ENCODE measurements at regions not wholly inside any gene's neighbourhood (a gene's known extent, or its start where the extent isn't known, plus 50 kb on each side); places are given as distances from the start of the nearest gene placed in this dataset.

DNA sequence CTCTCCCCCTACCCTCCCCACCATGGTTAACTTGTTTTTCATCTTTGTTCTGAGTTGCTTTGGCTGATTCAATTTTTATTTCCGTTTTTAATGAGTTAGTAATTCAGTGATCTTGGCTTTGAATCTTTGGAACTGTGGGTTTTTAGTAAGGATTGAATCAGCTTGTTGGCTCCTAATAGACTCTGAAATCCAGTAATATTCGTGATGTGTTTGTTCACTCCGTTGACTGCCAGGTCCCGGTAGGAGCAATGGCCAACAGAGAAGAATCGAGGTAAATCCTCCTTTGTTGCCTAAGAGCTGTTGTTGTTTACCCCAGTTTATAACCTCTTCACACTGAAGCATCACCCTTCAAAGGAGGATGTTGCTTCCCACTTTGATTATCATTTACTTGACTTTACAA is 92.7 kb downstream of the PCSK1 start:
- no peak for DNase-seq (ENCODE audit: low read depth)

DNA sequence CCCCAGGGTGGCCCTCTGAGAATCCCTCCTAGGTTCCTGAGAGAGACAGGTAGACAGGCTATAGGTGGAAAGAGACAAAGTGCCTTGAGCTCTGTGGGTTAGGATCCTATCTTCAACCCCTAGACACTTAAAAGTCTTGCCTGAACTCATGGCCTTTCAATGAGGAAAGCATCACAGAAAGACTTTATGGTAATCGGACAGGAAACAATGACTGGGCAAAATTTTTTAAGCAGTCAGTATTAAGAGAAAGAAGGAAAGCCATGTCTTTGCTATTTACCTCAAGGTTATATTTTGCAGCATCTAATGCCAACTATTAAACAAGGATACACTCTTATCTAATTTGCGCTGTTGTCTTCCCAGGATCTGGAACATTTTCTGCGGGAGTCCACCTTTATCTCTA is 93.2 kb downstream of the PCSK1 start:
- DNase-seq (ENCODE audit: low read depth): no peak

DNA sequence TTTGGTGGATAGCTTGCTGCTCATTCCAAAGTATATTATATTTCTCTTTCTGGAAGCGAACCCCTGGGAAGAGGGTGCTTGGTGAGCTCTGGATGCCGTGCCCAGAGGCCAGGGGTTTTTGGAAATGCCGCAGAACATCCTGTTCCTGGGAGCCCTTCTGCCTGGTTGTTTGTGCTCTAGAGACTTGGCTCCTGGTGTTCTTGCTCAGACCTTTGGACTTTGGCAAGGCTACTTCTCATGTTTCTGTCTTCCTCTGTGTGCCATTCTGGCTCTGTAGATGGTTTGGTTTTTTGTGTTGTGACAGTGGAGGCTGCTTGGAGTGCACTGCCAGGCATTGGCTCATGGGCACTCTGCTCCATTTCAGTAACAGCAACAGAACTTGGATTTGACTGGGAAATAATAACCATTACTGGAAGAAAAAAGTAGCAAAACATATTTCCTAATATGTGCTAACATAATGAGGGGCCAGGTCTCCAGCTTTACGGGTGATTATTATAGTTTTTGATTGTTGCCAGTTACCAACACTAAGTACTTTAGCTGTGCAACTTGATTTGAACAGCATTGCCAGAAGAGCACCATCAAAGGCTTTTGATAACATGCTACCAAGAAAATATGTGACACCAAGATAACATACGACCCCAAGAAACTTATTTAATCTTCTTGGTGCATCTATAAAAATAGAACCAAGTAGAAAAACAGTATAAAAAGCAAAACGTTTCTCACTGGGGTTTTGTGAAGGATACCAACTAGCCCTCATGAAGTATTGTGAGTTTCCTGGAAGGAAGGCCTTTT is 94.2 kb downstream of the PCSK1 start:
- no peak for DNase-seq (ENCODE audit: low read depth)

DNA sequence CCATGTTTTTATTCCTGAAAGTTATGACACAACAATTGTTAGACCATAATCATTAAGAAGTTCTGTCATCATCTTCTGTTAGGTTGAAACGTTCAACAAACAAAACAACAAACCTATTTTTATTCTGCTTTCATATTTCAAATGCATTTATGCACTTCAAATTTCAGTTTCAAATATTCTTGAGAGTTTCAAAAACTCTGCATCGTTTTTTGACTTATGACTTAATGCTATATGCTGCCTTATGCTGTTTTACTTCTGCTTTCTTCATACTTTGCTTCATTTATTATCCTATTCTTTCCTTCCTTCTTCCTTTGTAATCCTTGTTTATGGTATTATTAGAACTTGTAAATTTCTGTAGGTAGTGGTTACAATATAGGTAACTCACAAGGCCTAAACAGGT is 95.0 kb downstream of the PCSK1 start:
- no peak for DNase-seq (ENCODE audit: low read depth)

DNA sequence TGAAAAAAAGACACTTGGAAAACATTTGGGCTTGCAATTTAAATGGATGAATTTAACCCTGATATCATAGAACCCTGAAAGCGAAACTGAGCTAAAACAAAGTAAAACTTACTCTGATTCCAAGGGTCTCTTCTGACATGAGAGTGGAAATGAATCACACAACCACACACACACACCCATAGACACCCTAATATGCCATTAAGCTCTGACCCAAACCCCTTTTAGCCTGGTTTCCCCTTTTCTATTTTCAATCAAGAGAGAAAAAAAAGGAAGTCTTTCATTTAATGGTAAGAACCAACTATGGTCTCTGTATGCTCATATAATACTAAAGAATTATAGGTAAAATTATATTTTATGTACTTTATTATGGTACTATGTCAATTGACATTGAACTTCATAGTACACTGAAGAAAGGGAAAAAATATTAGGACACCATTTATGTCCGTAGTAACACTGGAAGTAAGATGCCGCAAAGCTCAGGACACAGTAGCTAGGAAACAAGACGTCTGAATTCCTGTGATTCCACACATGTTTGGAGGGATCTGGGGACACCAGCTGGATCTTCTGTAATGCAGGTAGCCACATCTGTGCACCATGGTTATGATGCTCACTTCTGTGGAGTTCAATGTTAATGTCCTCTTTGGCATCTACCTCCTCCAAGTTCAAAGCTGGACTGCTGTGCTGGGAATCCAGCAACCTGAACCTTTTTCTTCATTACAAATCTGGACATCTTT is 95.8 kb downstream of the PCSK1 start:
- DNase-seq (ENCODE audit: low read depth): no peak

DNA sequence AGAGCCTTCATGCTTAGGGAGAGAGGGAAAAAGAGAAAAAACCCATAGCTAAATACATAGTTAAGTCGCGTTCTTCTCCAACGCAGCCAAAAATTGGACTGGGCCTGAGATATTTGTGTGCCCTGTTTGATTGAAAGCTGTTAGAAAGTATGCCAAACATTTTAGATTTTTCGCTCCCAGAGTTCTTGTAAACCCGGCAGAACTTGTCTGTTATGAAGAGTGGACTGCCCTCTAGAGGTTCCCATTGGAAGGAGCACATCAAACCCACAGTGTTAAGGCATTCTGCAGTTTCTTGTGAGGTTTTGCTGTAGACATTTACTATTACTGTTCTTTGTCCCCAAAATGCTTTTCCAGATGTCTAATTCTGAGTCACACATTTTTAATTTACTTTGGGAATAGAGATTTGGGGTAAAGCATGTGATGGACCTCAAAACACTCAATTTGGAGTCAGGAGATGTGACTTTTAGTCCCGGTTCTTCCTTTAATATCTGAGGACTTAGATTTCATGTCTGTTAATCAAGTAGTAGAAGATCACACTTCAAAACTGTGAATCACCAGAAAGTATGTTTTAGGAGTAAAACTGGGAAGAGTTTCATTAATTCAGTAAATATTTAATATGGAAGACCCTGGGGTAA is 96.6 kb downstream of the PCSK1 start:
- DNase-seq (ENCODE audit: low read depth): peak; percentile 77

DNA sequence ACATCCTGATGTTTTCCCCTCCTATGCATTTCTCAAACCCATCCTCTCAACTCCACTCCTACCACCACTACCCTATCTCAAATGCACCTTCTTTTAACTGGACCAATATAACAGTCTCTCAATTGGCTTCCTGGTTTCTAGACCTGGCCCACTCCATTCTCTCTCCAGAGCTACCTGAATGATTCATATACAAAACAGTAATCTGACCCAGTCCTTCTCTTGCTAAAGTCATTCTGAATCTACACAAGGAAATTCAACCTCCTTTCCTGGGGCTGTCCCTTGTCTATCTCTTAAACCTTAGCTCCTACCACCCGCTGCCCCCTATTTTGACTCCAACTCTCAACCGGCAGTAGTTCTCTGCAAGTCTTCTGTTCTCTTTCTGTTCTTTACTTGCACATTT is 97.2 kb downstream of the PCSK1 start:
- no peak for DNase-seq (ENCODE audit: low read depth)

DNA sequence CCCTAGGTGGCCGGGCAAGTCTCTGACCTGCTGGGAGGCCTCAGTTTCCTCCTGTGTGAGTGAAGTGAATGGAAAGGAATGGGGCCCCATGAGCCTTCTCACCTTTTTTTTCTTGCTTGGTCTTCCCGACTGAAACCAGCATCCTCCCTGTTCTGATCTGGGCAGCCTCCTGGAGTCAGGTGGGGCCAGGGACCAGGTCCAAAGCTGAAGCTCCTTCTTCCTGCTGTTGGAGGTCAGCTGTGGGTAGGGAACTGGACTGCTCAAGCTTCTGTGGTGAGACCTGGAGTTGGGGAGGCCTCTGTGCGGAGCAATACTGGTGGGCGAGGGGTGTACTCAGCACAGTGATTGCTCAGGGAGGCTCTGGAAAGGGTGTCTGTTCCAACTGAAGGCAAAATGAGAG is 99.7 kb downstream of the PCSK1 start:
- no peak for DNase-seq (ENCODE audit: low read depth)

DNA sequence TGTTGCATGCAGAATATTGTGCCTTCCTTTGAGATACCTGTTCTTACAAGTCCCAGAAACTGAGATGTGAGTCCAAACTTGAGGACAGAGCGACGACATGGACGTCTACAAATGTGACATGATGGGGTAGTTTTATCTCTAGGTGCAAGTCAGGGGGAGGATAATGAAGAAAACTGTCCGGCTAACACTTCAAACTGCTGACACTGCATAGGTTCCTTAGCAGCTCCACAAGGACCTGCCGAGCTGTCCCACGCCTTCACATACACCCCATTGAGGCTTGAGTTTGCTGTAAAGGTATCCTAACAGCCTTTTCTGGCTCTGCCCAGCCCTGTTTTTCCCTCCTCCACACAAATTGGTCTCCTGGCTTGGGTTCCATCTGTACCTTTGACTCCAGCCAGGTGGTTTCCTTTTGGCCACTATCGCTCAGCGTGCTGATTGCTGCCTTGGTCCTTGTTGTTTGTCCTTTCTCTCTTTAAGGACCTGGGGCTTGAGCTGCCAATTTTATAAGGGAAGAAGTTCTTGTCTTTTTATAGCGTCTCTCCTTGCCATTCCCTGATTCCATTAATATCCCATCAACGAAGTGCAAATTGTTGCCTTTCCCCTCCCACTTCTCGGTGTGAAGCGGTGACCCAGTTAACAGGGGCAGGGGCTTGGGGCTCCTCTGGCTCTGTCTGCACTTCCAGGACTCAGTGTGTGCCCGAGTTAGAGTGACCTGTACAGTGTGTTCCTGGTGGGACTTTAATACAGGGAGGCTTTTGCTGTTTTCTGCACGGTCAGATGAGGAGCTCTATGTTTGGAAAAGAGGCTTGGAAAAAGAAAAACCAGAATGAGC is 100.3 kb downstream of the PCSK1 start:
- DNase-seq (ENCODE audit: low read depth): no peak

DNA sequence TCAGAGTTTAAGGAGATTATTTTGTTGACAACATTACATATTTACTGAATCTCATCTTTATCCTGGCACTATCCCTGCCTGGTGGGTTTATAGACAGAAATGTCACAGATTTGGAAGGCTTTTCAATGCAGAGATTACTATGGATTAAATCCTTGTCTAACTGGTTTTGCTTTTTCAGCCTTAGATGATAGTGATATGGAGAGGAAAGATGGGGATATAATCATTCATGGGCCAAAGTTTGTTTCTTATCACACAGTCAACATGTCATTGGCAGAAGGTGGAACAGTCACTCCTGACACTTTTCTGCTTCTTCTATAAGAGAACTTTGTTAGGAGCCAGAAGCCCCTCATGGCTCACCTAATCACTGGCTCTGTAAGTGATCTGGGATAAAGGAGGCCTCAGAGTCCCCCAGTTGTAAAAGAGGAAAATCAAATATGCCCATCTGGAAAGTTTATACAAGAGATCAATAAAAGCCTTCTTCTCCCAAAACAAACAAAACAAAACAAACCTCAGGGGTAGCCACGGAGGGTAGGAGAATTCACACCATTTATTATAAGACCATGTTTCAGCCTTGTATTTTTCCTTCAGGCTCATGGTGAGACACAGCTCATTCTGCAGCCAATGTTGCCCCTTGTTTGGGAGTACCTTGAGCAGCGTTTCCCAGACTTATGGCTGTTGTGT is 101.2 kb downstream of the PCSK1 start:
- DNase-seq (ENCODE audit: low read depth): no peak

DNA sequence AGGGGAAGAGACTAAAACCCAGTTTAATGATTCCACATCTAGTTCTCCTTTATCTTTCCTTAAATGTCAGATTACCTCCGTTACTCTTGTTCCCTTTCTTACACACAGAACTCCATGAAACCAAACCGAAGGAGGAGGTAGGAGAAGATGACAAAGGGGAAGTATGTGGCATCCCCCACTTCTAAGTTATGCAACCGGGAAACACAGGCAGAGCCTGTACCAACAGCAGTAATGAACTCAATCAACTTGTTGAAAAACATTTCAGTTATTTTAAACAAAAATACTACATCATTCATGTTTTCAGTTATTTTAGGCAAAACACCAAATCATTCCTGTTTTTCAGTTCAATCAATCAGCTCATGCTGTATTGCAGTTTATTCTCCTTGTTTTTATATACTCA is 101.8 kb downstream of the PCSK1 start:
- no peak for DNase-seq (ENCODE audit: low read depth)

DNA sequence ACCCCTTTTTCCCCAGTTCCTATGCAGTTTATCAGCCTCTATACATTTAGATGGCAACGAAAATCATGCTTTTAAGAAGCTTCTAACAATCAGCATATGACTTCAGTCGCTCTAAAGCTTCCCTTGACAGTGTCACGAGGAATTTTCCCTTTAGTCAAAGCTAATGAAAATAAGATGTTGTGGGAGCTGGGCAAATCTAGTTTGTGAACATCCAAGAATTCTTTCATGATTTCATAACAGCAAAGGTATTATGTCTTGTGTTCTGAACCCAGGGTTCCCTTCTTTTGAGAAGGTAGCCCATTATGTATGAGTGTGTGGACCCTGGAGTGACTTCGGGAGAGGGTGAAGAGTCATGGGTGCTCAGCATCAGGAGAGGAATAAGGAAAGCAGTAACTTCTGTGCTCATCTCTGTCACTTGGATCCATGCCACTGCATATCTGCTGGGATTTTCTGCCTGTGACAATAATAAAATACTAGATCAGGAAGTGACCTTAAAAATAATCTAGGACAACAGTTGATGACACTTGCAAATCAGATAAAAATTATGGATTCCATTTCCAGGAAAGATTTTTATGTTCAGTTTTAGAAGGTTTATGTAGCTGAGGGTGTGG is 102.4 kb downstream of the PCSK1 start:
- no peak for DNase-seq (ENCODE audit: low read depth)

DNA sequence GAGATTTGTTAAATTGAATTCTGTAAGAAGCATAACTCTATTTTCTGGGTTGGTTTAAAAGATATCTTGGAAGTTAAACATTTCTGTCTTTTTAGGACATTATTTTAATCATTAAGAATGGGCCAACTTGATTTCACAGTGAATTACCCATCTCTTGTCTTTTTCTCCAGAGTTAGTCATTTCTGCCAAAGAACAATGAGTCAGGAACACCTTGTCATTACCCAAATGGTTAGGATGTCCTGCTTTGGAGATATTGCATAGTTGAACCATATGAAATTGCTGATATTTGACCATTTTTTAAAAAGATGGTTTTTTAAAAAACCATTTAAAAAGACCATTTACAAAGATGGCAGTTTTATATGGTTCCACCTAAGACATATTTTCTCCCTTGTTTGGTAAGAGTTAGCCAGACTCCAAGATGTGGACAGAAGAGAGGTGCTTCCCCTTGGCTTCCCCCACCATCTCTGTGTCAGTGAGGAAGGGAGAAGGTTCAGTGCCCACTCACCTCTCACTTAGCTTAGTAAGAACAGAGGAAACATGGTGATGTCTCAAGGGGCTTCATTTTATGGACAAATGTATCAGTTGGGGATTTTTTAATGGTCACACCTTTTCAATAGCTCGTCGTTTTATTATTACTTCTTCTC is 103.0 kb downstream of the PCSK1 start:
- no peak for DNase-seq (ENCODE audit: low read depth)

DNA sequence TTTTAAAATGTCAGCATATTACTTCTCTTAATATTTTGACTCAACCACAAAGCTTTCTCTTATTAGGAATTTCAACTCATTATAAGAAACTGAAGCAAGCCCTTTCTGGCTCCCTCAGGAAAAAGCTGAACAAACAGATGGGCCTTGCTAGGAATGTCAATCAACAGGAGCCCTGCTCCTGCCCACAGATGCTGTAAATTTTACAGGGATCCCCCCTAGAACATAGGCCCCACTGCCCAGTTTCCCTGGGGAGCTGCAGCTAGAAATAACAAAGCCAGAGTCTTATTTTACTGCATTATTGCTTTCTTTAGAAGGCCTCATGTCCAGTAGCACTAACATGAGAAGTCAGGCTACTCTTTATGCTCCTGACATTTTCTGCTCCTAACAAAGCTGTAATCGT is 103.8 kb downstream of the PCSK1 start:
- DNase-seq (ENCODE audit: low read depth): no peak

DNA sequence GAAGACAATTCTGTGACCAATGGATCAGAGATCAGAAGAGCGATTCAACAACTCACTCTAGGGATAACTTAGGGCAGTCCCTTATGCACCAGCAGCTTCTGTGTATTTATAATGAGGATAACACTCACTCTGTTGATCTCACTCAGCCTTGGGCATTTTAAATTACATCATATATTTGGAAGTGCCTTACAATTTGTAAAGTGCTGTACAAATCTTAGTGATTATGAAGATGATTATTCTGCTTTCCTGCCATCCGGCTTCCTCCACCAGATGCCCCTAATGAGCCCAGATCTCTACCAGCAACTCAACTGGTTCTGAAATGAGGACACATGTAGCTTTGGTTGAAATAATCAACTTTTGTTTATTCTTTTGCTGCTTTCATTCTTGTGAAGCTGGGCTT is 105.3 kb downstream of the PCSK1 start:
- DNase-seq (ENCODE audit: low read depth): no peak

DNA sequence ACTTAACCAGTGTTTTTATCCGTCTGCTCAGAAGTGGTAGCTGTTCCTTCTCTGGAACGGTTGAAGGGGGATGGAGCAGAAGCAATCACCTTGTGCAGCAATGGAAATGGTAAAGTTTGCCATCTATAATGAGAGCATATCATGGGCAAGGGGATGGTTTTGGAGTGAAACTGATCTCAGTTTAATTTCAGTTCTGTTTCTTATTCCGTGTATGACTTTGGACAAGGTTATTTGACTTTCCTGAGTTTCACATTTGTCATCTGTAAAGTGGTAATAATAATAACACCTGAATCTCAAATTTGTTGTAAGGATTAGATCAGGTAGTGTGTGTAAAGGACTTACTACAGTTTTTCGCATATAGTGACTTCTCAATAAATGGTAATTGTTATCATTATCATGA is 106.1 kb downstream of the PCSK1 start:
- no peak for DNase-seq (ENCODE audit: low read depth)

DNA sequence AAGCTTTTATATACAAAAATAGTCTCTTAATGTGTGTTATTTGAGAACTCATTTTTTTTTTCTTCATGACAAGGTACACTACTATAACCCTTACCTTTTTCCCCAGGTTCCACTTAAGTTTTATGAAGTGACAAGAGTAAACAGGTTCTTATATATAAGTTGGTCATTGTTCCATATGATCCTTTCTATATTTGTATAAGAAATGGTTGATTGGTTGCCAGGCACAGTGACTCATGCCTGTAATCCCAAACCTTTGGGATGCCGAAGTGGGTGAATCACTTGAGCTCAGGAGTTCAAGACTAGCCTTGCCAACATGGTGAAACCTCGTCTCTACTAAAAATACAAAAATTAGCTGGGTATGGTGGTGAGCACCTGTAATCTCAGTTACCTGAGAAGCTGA is 108.3 kb downstream of the PCSK1 start:
- DNase-seq (ENCODE audit: low read depth): no peak

DNA sequence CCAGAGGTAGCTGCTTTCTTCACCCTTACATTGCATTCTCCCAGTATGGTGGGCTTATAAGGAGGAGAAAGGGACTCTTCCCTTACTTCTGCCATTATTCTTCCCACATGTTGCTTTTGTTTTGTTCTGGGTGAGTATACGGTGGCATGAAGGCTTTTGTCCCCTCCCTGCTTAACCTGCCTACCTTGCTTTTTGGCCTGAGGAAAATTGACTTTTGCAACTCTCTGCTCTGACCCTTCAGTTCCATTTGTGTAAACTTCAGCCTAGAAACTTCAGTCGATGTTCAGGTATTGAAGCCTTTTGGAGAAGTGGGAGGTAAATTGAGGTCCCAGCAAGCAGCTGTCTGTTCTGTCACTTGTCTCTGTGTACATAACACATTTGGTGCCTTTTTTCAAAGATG is 110.2 kb downstream of the PCSK1 start:
- DNase-seq (ENCODE audit: low read depth): no peak

DNA sequence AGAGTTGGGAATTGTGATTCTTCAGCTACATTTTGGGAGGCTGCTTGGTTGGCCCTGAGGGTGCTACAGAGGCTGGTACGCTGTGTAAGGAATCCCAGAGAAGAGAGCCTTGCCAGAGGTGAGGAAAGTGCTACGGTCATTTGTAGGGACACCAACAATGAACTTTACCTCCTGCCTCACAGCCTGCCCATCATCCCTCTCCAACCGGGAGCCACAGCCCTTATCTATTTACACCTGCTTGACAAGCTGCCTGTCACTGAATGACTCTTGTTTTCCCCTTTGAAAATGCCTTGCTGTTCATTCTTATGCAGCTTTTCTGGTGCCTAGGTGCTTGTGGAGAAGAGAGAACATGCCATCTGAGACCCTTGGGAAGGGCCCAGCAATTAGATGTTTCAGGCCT is 110.8 kb downstream of the PCSK1 start:
- DNase-seq (ENCODE audit: low read depth): no peak

DNA sequence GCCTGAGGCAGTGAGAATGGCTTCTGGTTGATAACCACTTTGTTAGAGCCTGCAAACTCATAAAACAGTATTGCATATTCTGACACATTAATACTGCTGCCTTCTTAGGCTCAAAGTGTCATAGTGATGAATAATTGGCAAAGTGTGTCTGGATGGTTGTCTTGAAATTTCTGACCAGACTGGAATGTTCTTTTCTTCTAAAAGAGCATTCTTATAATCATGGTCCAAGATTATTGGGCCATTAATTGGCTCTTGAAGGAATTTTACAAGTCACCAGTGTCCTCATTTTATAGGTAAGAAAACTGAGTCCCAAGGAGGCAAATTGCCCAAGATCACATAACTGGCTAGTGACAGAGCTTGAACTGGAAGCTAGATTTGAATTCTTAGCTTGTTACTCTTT is 111.7 kb downstream of the PCSK1 start:
- no peak for DNase-seq (ENCODE audit: low read depth)

DNA sequence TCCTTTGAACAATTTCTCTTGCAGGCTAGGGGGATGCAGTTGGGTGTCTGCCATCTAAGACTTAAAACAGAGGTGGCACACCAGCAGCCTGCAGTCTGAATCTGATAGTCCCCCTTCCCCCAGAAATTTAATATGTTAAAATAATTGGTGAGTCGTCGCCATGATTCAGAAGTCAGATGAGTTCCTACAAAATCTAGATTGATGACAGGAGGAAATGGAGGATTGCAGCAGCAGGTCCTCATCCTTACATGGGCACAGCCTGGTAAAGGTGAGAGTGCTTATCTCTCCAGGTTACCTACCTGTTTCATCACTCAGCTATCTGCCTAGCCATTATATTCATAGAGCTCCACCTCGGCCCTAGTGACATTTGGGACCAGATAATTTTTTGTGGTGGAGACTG is 112.3 kb downstream of the PCSK1 start:
- DNase-seq (ENCODE audit: low read depth): no peak

Data from forelimb muscle (tissue), 1 donor.